Endothelial cell (in vitro differentiated cells): ENCODE measurements at regions not wholly inside any gene's neighbourhood (a gene's known extent, or its start where the extent isn't known, plus 50 kb on each side); places are given as distances from the start of the nearest gene placed in this dataset.

Experiments
- DNase-seq: peaks from one replicate; pipeline ENCODE4 v3.0.0; 2021; ENCODE audit warnings: low spot score
- H3K27ac Mint-ChIP-seq: one replicate; pipeline ENCODE4 v1.8.0; 2021; ENCODE audit warnings: mixed read lengths, inconsistent platforms; ENCODE audit not compliant: unreplicated experiment
- H3K27me3 Mint-ChIP-seq: one replicate; pipeline ENCODE4 v1.8.0; 2021; ENCODE audit warnings: mild to moderate bottlenecking, moderate library complexity, mixed read lengths, inconsistent platforms; ENCODE audit not compliant: unreplicated experiment
- H3K36me3 Mint-ChIP-seq: one replicate; pipeline ENCODE4 v1.8.0; 2021; ENCODE audit warnings: mild to moderate bottlenecking, low read depth, mixed read lengths, inconsistent platforms; ENCODE audit not compliant: unreplicated experiment
- H3K4me1 Mint-ChIP-seq: one replicate; pipeline ENCODE4 v1.8.0; 2021; ENCODE audit warnings: mild to moderate bottlenecking, mixed read lengths, inconsistent platforms; ENCODE audit not compliant: unreplicated experiment
- H3K4me3 Mint-ChIP-seq: one replicate; pipeline ENCODE4 v1.8.0; 2021; ENCODE audit warnings: mild to moderate bottlenecking, mixed read lengths, inconsistent platforms; ENCODE audit not compliant: unreplicated experiment
- H3K9me3 Mint-ChIP-seq: one replicate; pipeline ENCODE4 v1.8.0; 2021; ENCODE audit warnings: mixed read lengths, inconsistent platforms; ENCODE audit not compliant: unreplicated experiment
- TF ChIP-seq, protein P1 (sequence below): fragments of 200-600 bp; sonication (generic); IDR thresholded peaks from one replicate; pipeline ENCODE4 v1.5.0; 2021; ENCODE audit warnings: antibody characterized with exemption; ENCODE audit not compliant: unreplicated experiment

DNA sequence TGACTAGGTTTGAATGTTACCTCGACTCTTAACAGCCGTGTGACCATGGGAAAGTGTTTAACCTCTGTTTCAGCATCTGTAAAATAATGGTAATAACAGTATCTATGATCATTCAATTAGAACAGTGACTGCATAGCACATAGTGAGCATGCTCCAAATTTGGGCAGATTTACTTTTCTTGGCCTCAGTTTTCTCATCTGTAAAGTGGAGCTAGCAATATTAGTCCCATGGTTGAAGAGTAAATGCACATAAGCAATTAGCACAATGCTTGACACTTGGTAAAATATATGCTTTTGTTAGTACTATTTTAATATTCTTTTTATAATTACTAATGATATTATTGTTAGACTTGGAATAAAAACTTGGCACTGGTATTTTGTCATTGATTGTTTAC, 66.4 kb upstream of the TANC1 start:
- Mint-ChIP-seq H3K27ac (no peak overlapping the region), H3K36me3 (no peaks in the 10 kb centered on the region), H3K27me3 (peaks cover 1% of the 10 kb centered on the region), H3K9me3 (no peaks in the 10 kb centered on the region), H3K4me1 (no peaks in the 10 kb centered on the region), H3K4me3 (no peak overlapping the region)
- no peak for DNase-seq
- TF ChIP-seq, protein P1, sequence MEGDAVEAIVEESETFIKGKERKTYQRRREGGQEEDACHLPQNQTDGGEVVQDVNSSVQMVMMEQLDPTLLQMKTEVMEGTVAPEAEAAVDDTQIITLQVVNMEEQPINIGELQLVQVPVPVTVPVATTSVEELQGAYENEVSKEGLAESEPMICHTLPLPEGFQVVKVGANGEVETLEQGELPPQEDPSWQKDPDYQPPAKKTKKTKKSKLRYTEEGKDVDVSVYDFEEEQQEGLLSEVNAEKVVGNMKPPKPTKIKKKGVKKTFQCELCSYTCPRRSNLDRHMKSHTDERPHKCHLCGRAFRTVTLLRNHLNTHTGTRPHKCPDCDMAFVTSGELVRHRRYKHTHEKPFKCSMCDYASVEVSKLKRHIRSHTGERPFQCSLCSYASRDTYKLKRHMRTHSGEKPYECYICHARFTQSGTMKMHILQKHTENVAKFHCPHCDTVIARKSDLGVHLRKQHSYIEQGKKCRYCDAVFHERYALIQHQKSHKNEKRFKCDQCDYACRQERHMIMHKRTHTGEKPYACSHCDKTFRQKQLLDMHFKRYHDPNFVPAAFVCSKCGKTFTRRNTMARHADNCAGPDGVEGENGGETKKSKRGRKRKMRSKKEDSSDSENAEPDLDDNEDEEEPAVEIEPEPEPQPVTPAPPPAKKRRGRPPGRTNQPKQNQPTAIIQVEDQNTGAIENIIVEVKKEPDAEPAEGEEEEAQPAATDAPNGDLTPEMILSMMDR, result no peak

DNA sequence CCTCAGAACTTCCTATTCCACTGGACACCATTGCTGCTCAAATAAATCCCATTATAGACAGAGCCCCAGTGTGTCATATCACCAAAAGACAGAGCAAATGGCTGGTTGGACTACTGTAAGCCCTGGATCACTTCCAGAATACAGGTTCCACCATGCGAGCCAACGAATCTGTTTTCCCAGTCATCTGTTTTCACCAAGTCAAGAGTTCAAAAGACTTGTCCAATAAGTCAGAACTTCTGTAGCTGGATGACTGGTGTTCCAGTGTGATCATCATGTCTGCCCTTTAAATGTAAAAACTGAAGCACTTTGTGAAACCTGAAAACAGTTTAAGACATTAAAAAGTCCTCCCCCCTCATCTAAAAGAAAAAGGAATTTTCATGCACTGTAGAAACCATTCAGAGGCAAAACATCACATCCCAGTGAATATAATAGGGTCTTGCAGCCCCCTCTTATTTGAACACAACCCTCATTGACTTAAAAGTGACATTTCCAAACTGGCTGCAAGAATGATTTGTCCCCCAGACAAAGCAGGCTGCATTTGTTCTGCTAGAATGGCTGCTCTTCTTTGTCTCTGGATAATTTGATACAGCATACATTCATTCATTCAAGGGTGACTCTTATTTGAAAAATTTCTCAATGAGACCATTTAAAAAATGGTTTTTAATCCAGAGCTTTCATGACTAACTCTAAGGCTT, 64.6 kb upstream of the TANC1 start:
- H3K9me3 Mint-ChIP-seq, result no peaks in the 10 kb centered on the region
- no peak overlapping the region for H3K27ac Mint-ChIP-seq
- DNase-seq, result no peak
- TF ChIP-seq, protein P1, result no peak
- no peaks in the 10 kb centered on the region for H3K36me3 Mint-ChIP-seq
- H3K4me3 Mint-ChIP-seq, result no peak overlapping the region
- H3K27me3 Mint-ChIP-seq, result no peaks in the 10 kb centered on the region
- H3K4me1 Mint-ChIP-seq, result no peaks in the 10 kb centered on the region

DNA sequence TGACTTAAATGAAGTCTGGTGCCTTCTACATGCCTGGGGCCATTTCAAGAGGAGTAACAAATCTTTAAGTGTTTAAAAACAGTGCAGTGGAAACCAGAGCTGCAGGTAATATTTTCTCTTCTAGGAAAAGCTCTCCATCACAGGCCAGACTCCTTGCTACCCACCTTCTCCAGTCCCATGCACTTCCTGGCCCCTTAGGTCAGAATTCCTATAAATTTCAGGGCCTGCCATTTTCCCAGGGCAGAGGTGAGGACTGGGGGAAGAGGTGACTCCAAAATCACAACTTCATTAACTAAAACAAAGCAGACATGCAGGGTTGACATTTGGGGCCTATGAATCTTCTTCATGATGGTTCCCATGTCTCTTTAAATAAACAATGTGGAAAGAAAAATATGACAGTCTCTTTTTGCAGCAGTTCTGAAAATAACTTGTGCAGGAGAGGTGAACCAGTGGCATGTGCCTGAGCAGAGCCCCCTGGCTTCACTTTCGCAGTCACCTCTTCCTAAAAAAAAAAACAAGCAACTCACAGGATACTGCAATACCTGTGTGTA, 63.7 kb upstream of the TANC1 start:
- H3K27ac Mint-ChIP-seq, result no peak overlapping the region

DNA sequence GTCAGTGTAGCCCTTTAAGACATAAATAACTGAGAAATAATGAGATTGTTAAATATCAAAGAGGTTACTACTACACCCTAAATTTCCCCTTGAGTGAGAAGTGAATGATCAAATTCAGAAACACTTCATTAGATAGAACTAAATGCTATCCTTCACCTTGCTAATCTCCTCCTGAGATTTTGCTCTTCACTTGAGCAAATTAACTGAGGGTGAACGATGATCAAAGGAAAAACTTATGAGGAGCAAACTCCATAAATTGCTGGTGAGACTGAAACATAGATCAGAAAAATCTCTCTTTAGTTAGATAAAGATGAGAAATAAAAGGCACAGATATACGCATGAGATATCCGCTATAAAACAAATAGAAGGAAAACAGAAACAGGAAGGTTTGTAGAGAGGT, 63.1 kb upstream of the TANC1 start:
- DNase-seq, result no peak
- no peak overlapping the region for H3K27ac Mint-ChIP-seq
- H3K9me3 Mint-ChIP-seq, result no peaks in the 10 kb centered on the region
- no peaks in the 10 kb centered on the region for H3K27me3 Mint-ChIP-seq
- H3K36me3 Mint-ChIP-seq, result no peaks in the 10 kb centered on the region
- H3K4me3 Mint-ChIP-seq, result no peak overlapping the region
- H3K4me1 Mint-ChIP-seq, result no peaks in the 10 kb centered on the region
- TF ChIP-seq, protein P1, result no peak

More for the DNA sequence above, 63.7 kb upstream of the TANC1 start:
- H3K4me1 Mint-ChIP-seq, result no peaks in the 10 kb centered on the region
- no peaks in the 10 kb centered on the region for H3K27me3 Mint-ChIP-seq
- H3K4me3 Mint-ChIP-seq, result no peak overlapping the region
- no peaks in the 10 kb centered on the region for H3K9me3 Mint-ChIP-seq
- H3K36me3 Mint-ChIP-seq, result no peaks in the 10 kb centered on the region
- TF ChIP-seq, protein P1, result no peak
- no peak for DNase-seq

DNA sequence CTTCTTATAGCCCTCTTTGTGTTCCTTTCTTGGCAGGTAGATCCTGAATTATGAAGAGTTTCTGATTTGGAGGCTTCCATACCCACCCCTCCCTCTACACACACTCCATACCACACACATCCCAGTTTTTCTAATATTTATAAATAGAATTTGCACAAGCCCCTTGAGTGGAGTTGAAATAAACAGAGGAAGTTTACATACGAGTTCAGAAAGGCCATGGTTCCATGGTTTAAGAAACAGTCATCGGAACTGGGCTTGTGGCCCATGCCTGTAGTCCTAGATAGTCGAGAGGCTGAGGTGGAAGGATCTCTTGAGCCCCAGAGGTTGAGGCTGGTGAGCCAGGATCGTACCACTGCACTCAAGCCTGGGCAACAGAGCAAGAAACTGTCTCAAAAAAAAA, 62.7 kb upstream of the TANC1 start:
- Mint-ChIP-seq H3K9me3 (no peaks in the 10 kb centered on the region), H3K4me3 (no peak overlapping the region), H3K27ac (no peak overlapping the region), H3K27me3 (no peaks in the 10 kb centered on the region), H3K4me1 (no peaks in the 10 kb centered on the region), H3K36me3 (no peaks in the 10 kb centered on the region)
- no peak for DNase-seq
- TF ChIP-seq, protein P1, result no peak
